D721Med (cell line): ENCODE measurements at regions not wholly inside any gene's neighbourhood (a gene's known extent, or its start where the extent isn't known, plus 50 kb on each side); places are given as distances from the start of the nearest gene placed in this dataset.

Experiments
- DNase-seq: peaks from one replicate; pipeline ENCODE4 v3.0.0; 2011; ENCODE audit warnings: low spot score; ENCODE audit not compliant: insufficient read length
- FAIRE-seq: peaks from 2 replicates; lab custom pipeline; 2011; peaks lifted over from hg19 to GRCh38; lab: Jason Lieb, UNC
- CTCF ChIP-seq: IDR thresholded peaks from 2 replicates; pipeline ENCODE4 v1.5.1; 2012; ENCODE audit warnings: mild to moderate bottlenecking, control low read depth; ENCODE audit not compliant: insufficient read depth; ENCODE audit errors: missing control alignments

- TF ChIP-seq CTCF, result no peak
- FAIRE-seq (no peak), DNase-seq (no peak)
These were observed 270.8 kb upstream of the FZD8 start for GRCh38 chr10:35912615-35913569.

- no peak for DNase-seq
- FAIRE-seq, result no peak
- TF ChIP-seq CTCF, result no peak
These were observed 269.9 kb upstream of the FZD8 start for GRCh38 chr10:35911954-35912353.

GRCh38 chr10:35911233-35911632, 269.1 kb upstream of the FZD8 start:
- DNase-seq, result no peak
- TF ChIP-seq CTCF, result no peak

GRCh38 chr10:35910234-35910633, 268.1 kb upstream of the FZD8 start:
- TF ChIP-seq CTCF, result no peak
- FAIRE-seq, result no peak

More at GRCh38 chr10:35911233-35911632, 269.1 kb upstream of the FZD8 start:
- FAIRE-seq, result no peak

GRCh38 chr10:35909121-35909720, 267.1 kb upstream of the FZD8 start:
- no peak for TF ChIP-seq CTCF
- FAIRE-seq, result no peak
- no peak for DNase-seq

More at GRCh38 chr10:35910234-35910633, 268.1 kb upstream of the FZD8 start:
- no peak for DNase-seq

- no peak for DNase-seq
- no peak for FAIRE-seq
- no peak for TF ChIP-seq CTCF
These were observed 266.4 kb upstream of the FZD8 start for GRCh38 chr10:35908451-35908850.

GRCh38 chr10:35907548-35907947, 265.5 kb upstream of the FZD8 start:
- FAIRE-seq (no peak), DNase-seq (no peak)

More at GRCh38 chr10:35907548-35907947, 265.5 kb upstream of the FZD8 start:
- no peak for TF ChIP-seq CTCF
